ENCODE measurements at regions not wholly inside any gene's neighbourhood (a gene's known extent, or its start where the extent isn't known, plus 50 kb on each side); places are given as distances from the start of the nearest gene placed in this dataset.
"Not testable (repeated sequence)": the region's sequence is repeated elsewhere in the genome, so short reads cannot be mapped to it uniquely, and the experiment has no call there.

GRCh38 chr7:146057958-146058357, 58.6 kb upstream of the CNTNAP2 start:
- DNase-seq, result no peak

GRCh38 chr7:146054909-146055308, 61.7 kb upstream of the CNTNAP2 start:
- DNase-seq, result peak in 1 of 2 experiments; percentile 2

- DNase-seq, result no peak
These were observed 63.1 kb upstream of the CNTNAP2 start for GRCh38 chr7:146053492-146053891.

- DNase-seq, result not testable (repeated sequence)
These were observed 73.3 kb upstream of the CNTNAP2 start for GRCh38 chr7:146043310-146043709.

- no peak for DNase-seq
These were observed 88.3 kb upstream of the CNTNAP2 start for GRCh38 chr7:146028251-146028750.

- DNase-seq, result no peak
These were observed 89.4 kb upstream of the CNTNAP2 start for GRCh38 chr7:146027243-146027642.

- DNase-seq, result no peak
These were observed 93.8 kb upstream of the CNTNAP2 start for GRCh38 chr7:146022776-146023175.

- DNase-seq, result not testable (repeated sequence)
These were observed 97.3 kb upstream of the CNTNAP2 start for GRCh38 chr7:146019041-146020004.

GRCh38 chr7:146017366-146017765, 99.2 kb upstream of the CNTNAP2 start:
- DNase-seq, result not testable (repeated sequence)

- DNase-seq, result not testable (repeated sequence)
These were observed 102.4 kb upstream of the CNTNAP2 start for GRCh38 chr7:146014154-146014553.

- no peak for DNase-seq
These were observed 108.3 kb upstream of the CNTNAP2 start for GRCh38 chr7:146008293-146008692.

GRCh38 chr7:146004805-146005204, 111.8 kb upstream of the CNTNAP2 start:
- DNase-seq, result no peak

- no peak for DNase-seq
These were observed 114.0 kb upstream of the CNTNAP2 start for GRCh38 chr7:146002431-146003078.

GRCh38 chr7:146002008-146002407, 114.6 kb upstream of the CNTNAP2 start:
- no peak for DNase-seq

- no peak for DNase-seq
These were observed 115.7 kb upstream of the CNTNAP2 start for GRCh38 chr7:146000882-146001281.

GRCh38 chr7:145989469-145989868, 127.1 kb upstream of the CNTNAP2 start:
- no peak for DNase-seq

- DNase-seq, result no peak
These were observed 130.2 kb upstream of the CNTNAP2 start for GRCh38 chr7:145986248-145986874.

GRCh38 chr7:145978769-145979168, 137.8 kb upstream of the CNTNAP2 start:
- no peak for DNase-seq

- DNase-seq, result no peak
These were observed 156.6 kb upstream of the CNTNAP2 start for GRCh38 chr7:145959981-145960380.

GRCh38 chr7:145957160-145957890, 159.3 kb upstream of the CNTNAP2 start:
- no peak for DNase-seq

GRCh38 chr7:145951566-145951965, 165.0 kb upstream of the CNTNAP2 start:
- no peak for DNase-seq

- DNase-seq, result no peak
These were observed 187.7 kb upstream of the CNTNAP2 start for GRCh38 chr7:145928937-145929336.

GRCh38 chr7:145919712-145920111, 196.9 kb upstream of the CNTNAP2 start:
- no peak for DNase-seq

Measured in NCI-H526 (cell line).